SK-N-SH treated with all-trans-retinoic acid at 6 μM for 48 hours (cell line): ENCODE measurements at regions not wholly inside any gene's neighbourhood (a gene's known extent, or its start where the extent isn't known, plus 50 kb on each side); places are given as distances from the start of the nearest gene placed in this dataset.

ENCODE experiments used
- ATAC-seq: fragments of 200-7000 bp; cut with Tn5 transposase; 3 replicates; pipeline ENCODE4 v1.9.1; 2020; ENCODE audit warnings: mild to moderate bottlenecking, moderate library complexity
- ARNTL ChIP-seq: fragments of 450-650 bp; formaldehyde crosslinking; IDR thresholded peaks from 2 replicates; pipeline ENCODE4 v1.5.0; 2020; ENCODE audit warnings: low read depth, mild to moderate bottlenecking, moderate library complexity, borderline replicate concordance
- CSDC2 ChIP-seq: fragments of 250-450 bp; sonication (Bioruptor Pico); IDR thresholded peaks from 2 replicates; pipeline ENCODE4 v1.5.0; 2020; ENCODE audit warnings: mild to moderate bottlenecking, moderate library complexity
- ESRRG ChIP-seq: fragments of 250-450 bp; sonication (Bioruptor Pico); IDR thresholded peaks from 2 replicates; pipeline ENCODE4 v1.6.1; 2021; ENCODE audit warnings: mild to moderate bottlenecking
- GLIS3 ChIP-seq: fragments of 250-450 bp; sonication (Bioruptor Pico); IDR thresholded peaks from 2 replicates; pipeline ENCODE4 v1.5.0; 2020; ENCODE audit warnings: mild to moderate bottlenecking, moderate library complexity
- ISL1 ChIP-seq: fragments of 250-450 bp; sonication (Bioruptor Pico); IDR thresholded peaks from 2 replicates; pipeline ENCODE4 v2.1.2; 2022; ENCODE audit warnings: mild to moderate bottlenecking, moderate library complexity
- PPARA ChIP-seq: fragments of 250-450 bp; sonication (Bioruptor Pico); IDR thresholded peaks from 2 replicates; pipeline ENCODE4 v1.5.0; 2020; ENCODE audit warnings: mild to moderate bottlenecking, borderline replicate concordance
- RARB ChIP-seq: fragments of 250-450 bp; sonication (Bioruptor Pico); IDR thresholded peaks from 2 replicates; pipeline ENCODE4 v1.8.0; 2021; ENCODE audit warnings: mild to moderate bottlenecking, moderate library complexity
- SNAI2 ChIP-seq: fragments of 250-450 bp; sonication (Bioruptor Pico); IDR thresholded peaks from 2 replicates; pipeline ENCODE4 v1.5.0; 2020; ENCODE audit warnings: mild to moderate bottlenecking, moderate library complexity
- TCF4 ChIP-seq: fragments of 250-450 bp; sonication (Bioruptor Pico); IDR thresholded peaks from 2 replicates; pipeline ENCODE4 v1.8.0; 2021; ENCODE audit warnings: mild to moderate bottlenecking, moderate library complexity, borderline replicate concordance
- TOX ChIP-seq: fragments of 250-450 bp; sonication (Bioruptor Pico); IDR thresholded peaks from 2 replicates; pipeline ENCODE4 v1.8.0; 2021; ENCODE audit warnings: mild to moderate bottlenecking, moderate library complexity, borderline replicate concordance
- ZC3H10 ChIP-seq: fragments of 250-450 bp; sonication (Bioruptor Pico); IDR thresholded peaks from 2 replicates; pipeline ENCODE4 v1.5.1; 2021; ENCODE audit warnings: mild to moderate bottlenecking, moderate library complexity
- ZFP3 ChIP-seq: fragments of 250-450 bp; sonication (Bioruptor Pico); IDR thresholded peaks from 2 replicates; pipeline ENCODE4 v1.5.0; 2020; ENCODE audit warnings: mild to moderate bottlenecking, moderate library complexity
- ZFP30 ChIP-seq: fragments of 450-650 bp; formaldehyde crosslinking; IDR thresholded peaks from 2 replicates; pipeline ENCODE4 v1.5.0; 2022; ENCODE audit warnings: mild to moderate bottlenecking, moderate library complexity
- ZNF565 ChIP-seq: fragments of 450-650 bp; formaldehyde crosslinking; conservative IDR thresholded peaks from 2 replicates; pipeline ENCODE4 v1.5.0; 2020; ENCODE audit warnings: low read depth, mild to moderate bottlenecking, moderate library complexity
- ZNF70 ChIP-seq: fragments of 450-650 bp; formaldehyde crosslinking; IDR thresholded peaks from 2 replicates; pipeline ENCODE4 v1.5.0; 2020; ENCODE audit warnings: mild to moderate bottlenecking, moderate library complexity
- ZNF8 ChIP-seq: fragments of 450-650 bp; formaldehyde crosslinking; IDR thresholded peaks from 2 replicates; pipeline ENCODE4 v1.5.0; 2020; ENCODE audit warnings: mild to moderate bottlenecking, moderate library complexity
- TF ChIP-seq, protein P1 (sequence below): fragments of 250-450 bp; sonication (Bioruptor Pico); IDR thresholded peaks from 2 replicates; pipeline ENCODE4 v1.8.0; 2021; ENCODE audit warnings: low read depth, mild to moderate bottlenecking, moderate library complexity, borderline replicate concordance
- TF ChIP-seq, protein P2 (sequence below): fragments of 250-450 bp; sonication (Bioruptor Pico); IDR thresholded peaks from 2 replicates; pipeline ENCODE4 v1.5.0; 2020; ENCODE audit warnings: mild to moderate bottlenecking, moderate library complexity
- TF ChIP-seq, protein P3 (sequence below): fragments of 250-450 bp; sonication (Bioruptor Pico); IDR thresholded peaks from 2 replicates; pipeline ENCODE4 v1.8.0; 2020; ENCODE audit warnings: mild to moderate bottlenecking, moderate library complexity, borderline replicate concordance
- TF ChIP-seq, protein P4 (sequence below): fragments of 250-450 bp; sonication (Bioruptor Pico); IDR thresholded peaks from 2 replicates; pipeline ENCODE4 v1.5.1; 2020; ENCODE audit warnings: low read depth, mild to moderate bottlenecking, moderate library complexity

DNA sequence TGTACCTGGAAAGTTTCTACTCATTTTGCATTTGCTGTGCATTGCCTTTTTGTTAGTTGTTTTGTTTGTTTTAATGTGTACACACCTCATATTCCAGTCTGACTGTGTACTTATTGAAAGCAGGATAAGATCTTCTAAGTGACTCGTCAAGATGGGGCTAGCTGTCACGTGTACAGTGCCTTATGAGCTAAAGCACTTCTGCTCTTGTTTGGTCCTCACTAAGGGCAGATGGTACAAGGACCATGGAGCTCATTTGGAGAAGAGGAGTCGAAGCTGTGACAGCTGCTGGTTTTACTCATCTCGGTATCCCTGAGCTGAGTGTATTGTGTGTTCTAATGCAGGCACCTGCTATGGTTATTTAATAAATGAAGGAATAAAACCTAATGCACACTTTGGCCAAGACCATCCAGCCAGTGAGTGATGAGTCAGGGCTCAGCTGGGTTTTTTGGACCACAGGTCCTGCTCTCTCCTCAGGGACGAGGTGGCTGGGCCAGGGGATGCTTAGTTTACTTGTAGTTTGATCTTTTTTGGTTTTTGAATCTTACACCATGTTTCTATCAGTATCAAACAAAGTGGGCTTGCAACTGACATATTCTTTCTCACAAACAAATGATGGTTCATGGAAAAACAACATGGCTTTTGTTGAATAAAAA lies 152.5 kb upstream of the APCDD1 start:
- TF ChIP-seq ISL1 (no peak), SNAI2 (CRISPR knock-in tag) (no peak), ARNTL (CRISPR knock-in tag) (no peak), ZNF565 (no peak), PPARA (CRISPR knock-in tag) (no peak), GLIS3 (no peak), TCF4 (no peak), ZNF70 (CRISPR knock-in tag) (no peak), ZFP30 (CRISPR knock-in tag) (no peak), CSDC2 (CRISPR knock-in tag) (no peak), ZFP3 (CRISPR knock-in tag) (no peak), ESRRG (CRISPR knock-in tag) (no peak)
- TF ChIP-seq, protein P1, sequence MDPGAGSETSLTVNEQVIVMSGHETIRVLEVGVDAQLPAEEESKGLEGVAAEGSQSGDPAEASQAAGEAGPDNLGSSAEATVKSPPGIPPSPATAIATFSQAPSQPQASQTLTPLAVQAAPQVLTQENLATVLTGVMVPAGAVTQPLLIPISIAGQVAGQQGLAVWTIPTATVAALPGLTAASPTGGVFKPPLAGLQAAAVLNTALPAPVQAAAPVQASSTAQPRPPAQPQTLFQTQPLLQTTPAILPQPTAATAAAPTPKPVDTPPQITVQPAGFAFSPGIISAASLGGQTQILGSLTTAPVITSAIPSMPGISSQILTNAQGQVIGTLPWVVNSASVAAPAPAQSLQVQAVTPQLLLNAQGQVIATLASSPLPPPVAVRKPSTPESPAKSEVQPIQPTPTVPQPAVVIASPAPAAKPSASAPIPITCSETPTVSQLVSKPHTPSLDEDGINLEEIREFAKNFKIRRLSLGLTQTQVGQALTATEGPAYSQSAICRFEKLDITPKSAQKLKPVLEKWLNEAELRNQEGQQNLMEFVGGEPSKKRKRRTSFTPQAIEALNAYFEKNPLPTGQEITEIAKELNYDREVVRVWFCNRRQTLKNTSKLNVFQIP (CRISPR knock-in tag) = no peak
- TF ChIP-seq, protein P2, sequence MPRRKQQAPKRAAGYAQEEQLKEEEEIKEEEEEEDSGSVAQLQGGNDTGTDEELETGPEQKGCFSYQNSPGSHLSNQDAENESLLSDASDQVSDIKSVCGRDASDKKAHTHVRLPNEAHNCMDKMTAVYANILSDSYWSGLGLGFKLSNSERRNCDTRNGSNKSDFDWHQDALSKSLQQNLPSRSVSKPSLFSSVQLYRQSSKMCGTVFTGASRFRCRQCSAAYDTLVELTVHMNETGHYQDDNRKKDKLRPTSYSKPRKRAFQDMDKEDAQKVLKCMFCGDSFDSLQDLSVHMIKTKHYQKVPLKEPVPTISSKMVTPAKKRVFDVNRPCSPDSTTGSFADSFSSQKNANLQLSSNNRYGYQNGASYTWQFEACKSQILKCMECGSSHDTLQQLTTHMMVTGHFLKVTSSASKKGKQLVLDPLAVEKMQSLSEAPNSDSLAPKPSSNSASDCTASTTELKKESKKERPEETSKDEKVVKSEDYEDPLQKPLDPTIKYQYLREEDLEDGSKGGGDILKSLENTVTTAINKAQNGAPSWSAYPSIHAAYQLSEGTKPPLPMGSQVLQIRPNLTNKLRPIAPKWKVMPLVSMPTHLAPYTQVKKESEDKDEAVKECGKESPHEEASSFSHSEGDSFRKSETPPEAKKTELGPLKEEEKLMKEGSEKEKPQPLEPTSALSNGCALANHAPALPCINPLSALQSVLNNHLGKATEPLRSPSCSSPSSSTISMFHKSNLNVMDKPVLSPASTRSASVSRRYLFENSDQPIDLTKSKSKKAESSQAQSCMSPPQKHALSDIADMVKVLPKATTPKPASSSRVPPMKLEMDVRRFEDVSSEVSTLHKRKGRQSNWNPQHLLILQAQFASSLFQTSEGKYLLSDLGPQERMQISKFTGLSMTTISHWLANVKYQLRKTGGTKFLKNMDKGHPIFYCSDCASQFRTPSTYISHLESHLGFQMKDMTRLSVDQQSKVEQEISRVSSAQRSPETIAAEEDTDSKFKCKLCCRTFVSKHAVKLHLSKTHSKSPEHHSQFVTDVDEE (CRISPR knock-in tag) = no peak
- TF ChIP-seq, protein P3, sequence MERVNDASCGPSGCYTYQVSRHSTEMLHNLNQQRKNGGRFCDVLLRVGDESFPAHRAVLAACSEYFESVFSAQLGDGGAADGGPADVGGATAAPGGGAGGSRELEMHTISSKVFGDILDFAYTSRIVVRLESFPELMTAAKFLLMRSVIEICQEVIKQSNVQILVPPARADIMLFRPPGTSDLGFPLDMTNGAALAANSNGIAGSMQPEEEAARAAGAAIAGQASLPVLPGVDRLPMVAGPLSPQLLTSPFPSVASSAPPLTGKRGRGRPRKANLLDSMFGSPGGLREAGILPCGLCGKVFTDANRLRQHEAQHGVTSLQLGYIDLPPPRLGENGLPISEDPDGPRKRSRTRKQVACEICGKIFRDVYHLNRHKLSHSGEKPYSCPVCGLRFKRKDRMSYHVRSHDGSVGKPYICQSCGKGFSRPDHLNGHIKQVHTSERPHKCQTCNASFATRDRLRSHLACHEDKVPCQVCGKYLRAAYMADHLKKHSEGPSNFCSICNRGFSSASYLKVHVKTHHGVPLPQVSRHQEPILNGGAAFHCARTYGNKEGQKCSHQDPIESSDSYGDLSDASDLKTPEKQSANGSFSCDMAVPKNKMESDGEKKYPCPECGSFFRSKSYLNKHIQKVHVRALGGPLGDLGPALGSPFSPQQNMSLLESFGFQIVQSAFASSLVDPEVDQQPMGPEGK = no peak
- TF ChIP-seq, protein P4, sequence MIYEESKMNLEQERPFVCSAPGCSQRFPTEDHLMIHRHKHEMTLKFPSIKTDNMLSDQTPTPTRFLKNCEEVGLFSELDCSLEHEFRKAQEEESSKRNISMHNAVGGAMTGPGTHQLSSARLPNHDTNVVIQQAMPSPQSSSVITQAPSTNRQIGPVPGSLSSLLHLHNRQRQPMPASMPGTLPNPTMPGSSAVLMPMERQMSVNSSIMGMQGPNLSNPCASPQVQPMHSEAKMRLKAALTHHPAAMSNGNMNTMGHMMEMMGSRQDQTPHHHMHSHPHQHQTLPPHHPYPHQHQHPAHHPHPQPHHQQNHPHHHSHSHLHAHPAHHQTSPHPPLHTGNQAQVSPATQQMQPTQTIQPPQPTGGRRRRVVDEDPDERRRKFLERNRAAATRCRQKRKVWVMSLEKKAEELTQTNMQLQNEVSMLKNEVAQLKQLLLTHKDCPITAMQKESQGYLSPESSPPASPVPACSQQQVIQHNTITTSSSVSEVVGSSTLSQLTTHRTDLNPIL (CRISPR knock-in tag) = no peak
- TF ChIP-seq, all 23 proteins: peak for 0
- ATAC-seq = no peak

DNA sequence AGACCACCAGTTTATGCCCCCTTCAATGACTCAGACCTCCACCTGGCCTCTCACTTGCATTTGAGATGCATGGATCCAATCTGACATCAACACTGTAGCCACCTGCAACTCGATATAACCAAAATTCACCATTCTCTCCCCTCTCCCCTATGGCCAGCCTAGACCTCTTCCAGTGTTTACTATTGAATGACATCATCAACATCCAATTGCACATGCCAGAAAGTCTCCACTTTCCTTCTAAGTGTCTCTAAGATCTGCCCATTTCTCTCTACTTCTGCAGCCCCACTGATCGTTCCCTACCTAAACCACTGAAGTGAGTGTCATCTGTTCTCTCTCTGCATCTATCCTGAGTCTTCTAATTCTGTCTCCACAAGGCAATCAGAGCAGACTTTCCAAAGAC lies 151.3 kb upstream of the APCDD1 start:
- ATAC-seq = no peak
- TF ChIP-seq, protein P1 (CRISPR knock-in tag) = no peak
- TF ChIP-seq ZNF70 (CRISPR knock-in tag) = no peak

DNA sequence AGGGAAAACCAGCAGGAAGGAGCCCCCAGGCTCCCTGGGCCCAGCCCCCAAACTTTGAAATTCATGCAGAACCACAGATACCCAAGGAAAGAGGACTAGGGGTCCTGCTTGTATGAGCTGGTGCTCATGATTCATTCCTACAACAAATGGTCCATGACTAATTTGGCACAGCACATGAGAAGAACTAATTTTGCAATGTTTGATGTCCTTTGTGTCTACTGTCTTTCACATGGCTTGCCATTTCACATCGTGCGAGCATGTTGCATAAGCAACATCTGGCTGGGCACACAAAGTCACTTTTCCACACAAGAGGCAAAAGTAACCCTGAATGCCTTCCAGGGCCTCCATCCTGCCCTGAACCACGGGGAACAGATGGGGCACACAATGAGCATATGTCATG lies 149.6 kb upstream of the APCDD1 start:
- TF ChIP-seq TCF4 (no peak), ZNF70 (CRISPR knock-in tag) (no peak), ZFP3 (CRISPR knock-in tag) (no peak), ZC3H10 (CRISPR knock-in tag) (no peak)
- TF ChIP-seq, all 23 proteins: peak for 0
- ATAC-seq = no peak

DNA sequence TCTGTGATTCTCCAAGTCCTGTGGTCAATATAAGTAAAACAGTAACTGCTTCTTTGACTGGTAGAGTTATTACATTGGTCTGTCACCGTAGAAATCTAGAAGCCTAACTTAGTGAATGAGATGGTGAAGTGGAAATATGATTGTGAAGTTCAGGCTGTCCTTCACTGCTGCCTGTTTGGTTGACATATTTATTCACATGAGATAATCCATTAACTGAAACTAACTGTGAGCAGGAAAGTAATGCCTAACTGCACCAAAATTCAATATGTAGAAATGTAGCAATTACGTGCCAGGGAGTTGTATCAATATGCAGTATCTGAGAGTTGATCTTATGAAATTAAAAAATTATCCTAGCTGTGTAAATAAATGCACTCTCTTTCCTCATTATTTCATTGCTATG lies 147.7 kb upstream of the APCDD1 start:
- ATAC-seq = no peak
- no peak for TF ChIP-seq ZNF8 (CRISPR knock-in tag)

DNA sequence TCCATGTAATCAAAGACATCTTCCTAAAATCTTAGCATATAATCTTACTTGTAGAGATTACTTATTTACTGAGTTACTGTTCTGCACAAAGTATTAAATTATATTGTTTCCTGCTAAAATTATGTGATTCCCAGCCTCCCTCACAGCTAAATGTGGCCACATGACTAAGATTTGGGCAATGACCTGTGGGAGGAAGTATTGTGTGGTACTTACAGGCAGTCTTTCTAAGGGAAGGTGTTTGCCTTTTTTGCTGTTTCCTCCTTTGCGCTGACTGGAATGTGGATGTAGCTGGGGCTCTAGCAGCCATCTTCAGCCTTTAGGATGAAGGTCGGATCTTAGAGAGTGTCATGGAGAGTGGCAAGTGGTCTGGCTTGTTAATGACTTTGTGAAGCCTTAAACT lies 146.3 kb upstream of the APCDD1 start:
- no peak for ATAC-seq
- no peak for TF ChIP-seq TOX (CRISPR knock-in tag)
- no peak for TF ChIP-seq GLIS3
- TF ChIP-seq CSDC2 (CRISPR knock-in tag) = no peak
- TF ChIP-seq, protein P3 = no peak
- no peak for TF ChIP-seq ESRRG (CRISPR knock-in tag)
- TF ChIP-seq RARB (CRISPR knock-in tag) = no peak
- TF ChIP-seq, protein P1 (CRISPR knock-in tag) = no peak
- no peak for TF ChIP-seq ISL1
- TF ChIP-seq, all 23 proteins: peak for 0
